LNCAP (cell line): ENCODE measurements at regions not wholly inside any gene's neighbourhood (a gene's known extent, or its start where the extent isn't known, plus 50 kb on each side); places are given as distances from the start of the nearest gene placed in this dataset.

Source experiments
- CTCF ChIP-seq: fragments of 450-650 bp; IDR thresholded peaks from 2 replicates; pipeline ENCODE4 v1.5.1; 2017; ENCODE audit warnings: mild to moderate bottlenecking

GRCh38 chr11:69911310-69912160 is 92.3 kb upstream of the FGF3 start:
- no peak for TF ChIP-seq CTCF

- TF ChIP-seq CTCF = no peak
These were observed 93.1 kb upstream of the FGF3 start for GRCh38 chr11:69912161-69912910.

GRCh38 chr11:69912911-69913451 is 93.8 kb upstream of the FGF3 start:
- peak; percentile 55 for TF ChIP-seq CTCF

GRCh38 chr11:69913591-69914285 is 94.5 kb upstream of the FGF3 start:
- TF ChIP-seq CTCF = no peak

GRCh38 chr11:69914286-69915150 is 95.3 kb upstream of the FGF3 start:
- no peak for TF ChIP-seq CTCF

GRCh38 chr11:69915151-69915500 is 95.9 kb upstream of the FGF3 start:
- no peak for TF ChIP-seq CTCF
